ENCODE measurements at regions not wholly inside any gene's neighbourhood (a gene's known extent, or its start where the extent isn't known, plus 50 kb on each side); places are given as distances from the start of the nearest gene placed in this dataset.

DNA sequence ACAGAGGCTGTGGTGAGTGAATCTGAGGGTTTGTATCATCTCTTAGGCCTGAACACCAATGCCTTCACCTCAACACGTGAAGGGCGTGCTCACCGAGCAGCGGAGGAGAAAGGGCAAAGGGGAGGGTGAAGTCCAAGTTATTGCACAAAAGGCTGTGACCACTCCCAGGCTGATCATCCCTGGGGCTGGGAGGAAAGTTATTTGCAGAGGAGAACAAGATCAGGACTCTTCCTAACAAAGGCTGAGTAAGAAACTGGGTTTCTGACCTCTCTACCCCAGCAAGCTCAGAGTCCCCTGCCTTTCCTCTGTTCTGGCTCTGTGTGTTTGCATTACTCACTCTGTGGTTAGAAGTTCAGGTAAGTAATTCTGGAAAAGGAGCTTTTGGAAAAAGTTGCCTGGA lies 366.3 kb upstream of the CXorf51A start:
- TF ChIP-seq CTCF (IDR thresholded peaks at IDR 0.05; ENCODE audit: borderline replicate concordance, extremely low read depth, low read length, poor library complexity, severe bottlenecking) (no peak), EZH2 (IDR thresholded peaks at IDR 0.05; ENCODE audit: borderline replicate concordance, low read depth, low read length, severe bottlenecking) (no peak)
